ENCODE measurements at regions not wholly inside any gene's neighbourhood (a gene's known extent, or its start where the extent isn't known, plus 50 kb on each side); places are given as distances from the start of the nearest gene placed in this dataset.
A peak's percentile ranks its signal among the peaks of the same experiment; 100 is the strongest.
"Not testable (repeated sequence)": the region's sequence is repeated elsewhere in the genome, so short reads cannot be mapped to it uniquely, and the experiment has no call there.

- no peak for DNase-seq (ENCODE audit: insufficient read length, low spot score)
- FAIRE-seq = no peak
Measured at GRCh38 chr9:38196714-38197113, 127.7 kb upstream of the SHB start.

GRCh38 chr9:38195737-38196161 is 126.7 kb upstream of the SHB start:
- DNase-seq (ENCODE audit: insufficient read length, low spot score) = no peak
- no peak for FAIRE-seq

- no peak for FAIRE-seq
Measured at GRCh38 chr9:38194870-38195269, 125.8 kb upstream of the SHB start.

GRCh38 chr9:38192731-38193265 is 123.8 kb upstream of the SHB start:
- no peak for DNase-seq (ENCODE audit: insufficient read length, low spot score)
- no peak for FAIRE-seq

More at GRCh38 chr9:38194870-38195269, 125.8 kb upstream of the SHB start:
- no peak for DNase-seq (ENCODE audit: insufficient read length, low spot score)

GRCh38 chr9:38186404-38187115 is 117.5 kb upstream of the SHB start:
- FAIRE-seq (no peak), DNase-seq (ENCODE audit: insufficient read length, low spot score) (peak; percentile 5)

- DNase-seq (ENCODE audit: insufficient read length, low spot score) (no peak), FAIRE-seq (no peak)
Measured at GRCh38 chr9:38185647-38186403, 116.8 kb upstream of the SHB start.

GRCh38 chr9:38183994-38184568 is 115.1 kb upstream of the SHB start:
- DNase-seq (ENCODE audit: insufficient read length, low spot score) = no peak
- FAIRE-seq = no peak

- DNase-seq (ENCODE audit: insufficient read length, low spot score) (no peak), FAIRE-seq (no peak)
Measured at GRCh38 chr9:38182321-38182720, 113.3 kb upstream of the SHB start.

- FAIRE-seq (no peak), DNase-seq (ENCODE audit: insufficient read length, low spot score) (no peak)
Measured at GRCh38 chr9:38181866-38182265, 112.8 kb upstream of the SHB start.

- no peak for DNase-seq (ENCODE audit: insufficient read length, low spot score)
- FAIRE-seq = no peak
Measured at GRCh38 chr9:38181232-38181631, 112.2 kb upstream of the SHB start.

GRCh38 chr9:38180656-38181055 is 111.6 kb upstream of the SHB start:
- FAIRE-seq = no peak
- no peak for DNase-seq (ENCODE audit: insufficient read length, low spot score)

GRCh38 chr9:38179965-38180364 is 110.9 kb upstream of the SHB start:
- DNase-seq (ENCODE audit: insufficient read length, low spot score) = no peak
- no peak for FAIRE-seq

- DNase-seq (ENCODE audit: insufficient read length, low spot score) (no peak), FAIRE-seq (no peak)
Measured at GRCh38 chr9:38178237-38178636, 109.2 kb upstream of the SHB start.

- FAIRE-seq = no peak
- no peak for DNase-seq (ENCODE audit: insufficient read length, low spot score)
Measured at GRCh38 chr9:38177680-38178079, 108.7 kb upstream of the SHB start.

GRCh38 chr9:38176251-38176650 is 107.2 kb upstream of the SHB start:
- FAIRE-seq (no peak), DNase-seq (ENCODE audit: insufficient read length, low spot score) (no peak)

GRCh38 chr9:38175423-38175822 is 106.4 kb upstream of the SHB start:
- FAIRE-seq = no peak
- no peak for DNase-seq (ENCODE audit: insufficient read length, low spot score)

- DNase-seq (ENCODE audit: insufficient read length, low spot score) (no peak), FAIRE-seq (no peak)
Measured at GRCh38 chr9:38172586-38172985, 103.6 kb upstream of the SHB start.

GRCh38 chr9:38171926-38172325 is 102.9 kb upstream of the SHB start:
- FAIRE-seq (no peak), DNase-seq (ENCODE audit: insufficient read length, low spot score) (no peak)

- no peak for DNase-seq (ENCODE audit: insufficient read length, low spot score)
- FAIRE-seq = no peak
Measured at GRCh38 chr9:38171538-38171884, 102.5 kb upstream of the SHB start.

GRCh38 chr9:38170763-38171537 is 101.9 kb upstream of the SHB start:
- DNase-seq (ENCODE audit: insufficient read length, low spot score); FAIRE-seq: not testable (repeated sequence)

GRCh38 chr9:38170155-38170554 is 101.1 kb upstream of the SHB start:
- FAIRE-seq; DNase-seq (ENCODE audit: insufficient read length, low spot score): not testable (repeated sequence)

All from HTR-8/SVneo (cell line).